Activated CD4-positive, alpha-beta memory T cell treated with anti-CD3 and anti-CD28 coated beads for 36 hours (primary cell): ENCODE measurements at regions not wholly inside any gene's neighbourhood (a gene's known extent, or its start where the extent isn't known, plus 50 kb on each side); places are given as distances from the start of the nearest gene placed in this dataset.

Source experiments
- CTCF ChIA-PET: fragments of 350-600 bp; sonication (Branson Sonifier 250); formaldehyde crosslinking; loops from one replicate; lab custom pipeline; 2021; ENCODE audit warnings: antibody characterized with exemption, inconsistent platforms; lab: Charles Lee
- POLR2A ChIA-PET: fragments of 350-600 bp; sonication (Branson Sonifier 250); formaldehyde crosslinking; loops from one replicate; lab custom pipeline; 2021; ENCODE audit warnings: antibody characterized with exemption; lab: Charles Lee
- DNase-seq: peaks from one replicate; pipeline ENCODE4 v3.0.0-alpha.2; 2020
- H3K27ac Mint-ChIP-seq: one replicate; pipeline ENCODE4 v1.8.0; 2021; ENCODE audit warnings: mixed read lengths
- H3K27me3 Mint-ChIP-seq: one replicate; pipeline ENCODE4 v1.8.0; 2021; ENCODE audit warnings: mixed read lengths
- H3K36me3 Mint-ChIP-seq: one replicate; pipeline ENCODE4 v1.8.0; 2021; ENCODE audit warnings: mixed read lengths
- H3K4me1 Mint-ChIP-seq: one replicate; pipeline ENCODE4 v1.8.0; 2021; ENCODE audit warnings: low read depth, mixed read lengths
- H3K4me3 Mint-ChIP-seq: one replicate; pipeline ENCODE4 v1.8.0; 2021; ENCODE audit warnings: mild to moderate bottlenecking, mixed read lengths
- H3K9me3 Mint-ChIP-seq: one replicate; pipeline ENCODE4 v1.8.0; 2021; ENCODE audit warnings: mixed read lengths
- intact Hi-C: fragments of 100-400 bp; cut with micrococcal nuclease; formaldehyde crosslinking; loops from one replicate; pipeline ENCODE4 v1.15.1; 2023

- no peaks in the 10 kb centered on the region for H3K9me3 Mint-ChIP-seq
- no peaks in the 10 kb centered on the region for H3K27me3 Mint-ChIP-seq
- POLR2A ChIA-PET = interaction anchor here (0.7 kb wide), 1 partner anchor 16 kb away, joined by 3 read pairs; no protein-coding TSS in a partner anchor
- no peak for DNase-seq
- peaks cover 2% of the 10 kb centered on the region for H3K4me1 Mint-ChIP-seq
- H3K4me3 Mint-ChIP-seq = no peak overlapping the region
- CTCF ChIA-PET = interaction anchor here (0.6 to 1.1 kb wide), 2 partner anchors 223 to 764 kb away, joined by 3 read pairs; no protein-coding TSS in a partner anchor
- no peak overlapping the region for H3K27ac Mint-ChIP-seq
- intact Hi-C loops = no loop called here
- no peaks in the 10 kb centered on the region for H3K36me3 Mint-ChIP-seq
Measured at GRCh38 chr10:8289186-8289924, 234.9 kb downstream of the GATA3 start.

- ChIA-PET CTCF (no interaction called here), POLR2A (no interaction called here)
- intact Hi-C loops = no loop called here
Measured at GRCh38 chr10:8294779-8295178, 240.3 kb downstream of the GATA3 start.

GRCh38 chr10:8295311-8295710 lies 240.8 kb downstream of the GATA3 start:
- CTCF ChIA-PET = no interaction called here
- H3K4me1 Mint-ChIP-seq = peaks cover 9% of the 10 kb centered on the region
- intact Hi-C loops = no loop called here
- DNase-seq = no peak
- no peak overlapping the region for H3K4me3 Mint-ChIP-seq
- H3K27ac Mint-ChIP-seq = no peak overlapping the region
- POLR2A ChIA-PET = no interaction called here
- H3K36me3 Mint-ChIP-seq = no peaks in the 10 kb centered on the region
- H3K9me3 Mint-ChIP-seq = no peaks in the 10 kb centered on the region
- H3K27me3 Mint-ChIP-seq = no peaks in the 10 kb centered on the region

More at GRCh38 chr10:8294779-8295178, 240.3 kb downstream of the GATA3 start:
- no peak overlapping the region for H3K27ac Mint-ChIP-seq
- H3K9me3 Mint-ChIP-seq = no peaks in the 10 kb centered on the region
- H3K27me3 Mint-ChIP-seq = no peaks in the 10 kb centered on the region
- H3K36me3 Mint-ChIP-seq = no peaks in the 10 kb centered on the region
- H3K4me1 Mint-ChIP-seq = peaks cover 9% of the 10 kb centered on the region
- DNase-seq = no peak
- H3K4me3 Mint-ChIP-seq = no peak overlapping the region

- ChIA-PET CTCF (no interaction called here), POLR2A (no interaction called here)
- no peaks in the 10 kb centered on the region for H3K9me3 Mint-ChIP-seq
Measured at GRCh38 chr10:8296090-8296733, 241.7 kb downstream of the GATA3 start.

GRCh38 chr10:8296734-8297101 lies 242.2 kb downstream of the GATA3 start:
- no peak for DNase-seq
- H3K9me3 Mint-ChIP-seq = no peaks in the 10 kb centered on the region
- H3K36me3 Mint-ChIP-seq = no peaks in the 10 kb centered on the region
- no peak overlapping the region for H3K27ac Mint-ChIP-seq
- no peak overlapping the region for H3K4me3 Mint-ChIP-seq
- ChIA-PET CTCF (no interaction called here), POLR2A (no interaction called here)
- intact Hi-C loops = no loop called here
- H3K4me1 Mint-ChIP-seq = peaks cover 9% of the 10 kb centered on the region
- H3K27me3 Mint-ChIP-seq = no peaks in the 10 kb centered on the region

More at GRCh38 chr10:8296090-8296733, 241.7 kb downstream of the GATA3 start:
- intact Hi-C loops = no loop called here
- Mint-ChIP-seq H3K36me3 (no peaks in the 10 kb centered on the region), H3K4me1 (peaks cover 9% of the 10 kb centered on the region), H3K27me3 (no peaks in the 10 kb centered on the region), H3K4me3 (no peak overlapping the region), H3K27ac (no peak overlapping the region)
- DNase-seq = no peak

GRCh38 chr10:8297107-8297506 lies 242.6 kb downstream of the GATA3 start:
- Mint-ChIP-seq H3K4me3 (no peak overlapping the region), H3K27me3 (no peaks in the 10 kb centered on the region), H3K36me3 (no peaks in the 10 kb centered on the region), H3K27ac (no peak overlapping the region), H3K9me3 (no peaks in the 10 kb centered on the region), H3K4me1 (peaks cover 9% of the 10 kb centered on the region)
- CTCF ChIA-PET = no interaction called here
- intact Hi-C loops = no loop called here
- POLR2A ChIA-PET = no interaction called here
- DNase-seq = no peak

- peaks cover 12% of the 10 kb centered on the region for H3K4me1 Mint-ChIP-seq
- CTCF ChIA-PET = no interaction called here
- POLR2A ChIA-PET = no interaction called here
- no peaks in the 10 kb centered on the region for H3K36me3 Mint-ChIP-seq
- H3K4me3 Mint-ChIP-seq = no peak overlapping the region
- no peak for DNase-seq
- no peaks in the 10 kb centered on the region for H3K9me3 Mint-ChIP-seq
- H3K27ac Mint-ChIP-seq = no peak overlapping the region
- intact Hi-C loops = no loop called here
- H3K27me3 Mint-ChIP-seq = peaks cover under 1% of the 10 kb centered on the region
Measured at GRCh38 chr10:8297959-8298358, 243.5 kb downstream of the GATA3 start.

GRCh38 chr10:8298896-8299570 lies 244.5 kb downstream of the GATA3 start:
- Mint-ChIP-seq H3K4me3 (no peak overlapping the region), H3K4me1 (peaks cover 13% of the 10 kb centered on the region), H3K36me3 (no peaks in the 10 kb centered on the region), H3K27ac (no peak overlapping the region), H3K9me3 (no peaks in the 10 kb centered on the region), H3K27me3 (peaks cover 2% of the 10 kb centered on the region)
- DNase-seq = no peak
- intact Hi-C loops = no loop called here
- ChIA-PET CTCF (no interaction called here), POLR2A (no interaction called here)

- Mint-ChIP-seq H3K36me3 (no peaks in the 10 kb centered on the region), H3K27me3 (peaks cover 2% of the 10 kb centered on the region), H3K4me1 (peaks cover 8% of the 10 kb centered on the region), H3K4me3 (no peak overlapping the region), H3K9me3 (no peaks in the 10 kb centered on the region), H3K27ac (no peak overlapping the region)
- intact Hi-C loops = no loop called here
- POLR2A ChIA-PET = no interaction called here
- CTCF ChIA-PET = no interaction called here
- no peak for DNase-seq
Measured at GRCh38 chr10:8300925-8301324, 246.4 kb downstream of the GATA3 start.

- H3K27me3 Mint-ChIP-seq = peaks cover 2% of the 10 kb centered on the region
- H3K4me3 Mint-ChIP-seq = no peak overlapping the region
- CTCF ChIA-PET = no interaction called here
- POLR2A ChIA-PET = no interaction called here
- no peak for DNase-seq
- no peaks in the 10 kb centered on the region for H3K36me3 Mint-ChIP-seq
- no peaks in the 10 kb centered on the region for H3K9me3 Mint-ChIP-seq
- intact Hi-C loops = no loop called here
- H3K27ac Mint-ChIP-seq = no peak overlapping the region
- H3K4me1 Mint-ChIP-seq = peaks cover 8% of the 10 kb centered on the region
Measured at GRCh38 chr10:8301333-8301732, 246.8 kb downstream of the GATA3 start.

- Mint-ChIP-seq H3K4me3 (no peak overlapping the region), H3K36me3 (no peaks in the 10 kb centered on the region), H3K4me1 (peaks cover 11% of the 10 kb centered on the region), H3K9me3 (no peaks in the 10 kb centered on the region), H3K27ac (no peak overlapping the region), H3K27me3 (peaks cover 2% of the 10 kb centered on the region)
- DNase-seq = no peak
- POLR2A ChIA-PET = no interaction called here
- CTCF ChIA-PET = no interaction called here
- intact Hi-C loops = no loop called here
Measured at GRCh38 chr10:8301831-8302230, 247.3 kb downstream of the GATA3 start.

GRCh38 chr10:8302565-8302964 lies 248.1 kb downstream of the GATA3 start:
- intact Hi-C loops = no loop called here
- ChIA-PET POLR2A (no interaction called here), CTCF (no interaction called here)
- no peak overlapping the region for H3K27ac Mint-ChIP-seq
- peaks cover 19% of the 10 kb centered on the region for H3K4me1 Mint-ChIP-seq
- no peaks in the 10 kb centered on the region for H3K9me3 Mint-ChIP-seq
- no peaks in the 10 kb centered on the region for H3K36me3 Mint-ChIP-seq
- H3K4me3 Mint-ChIP-seq = no peak overlapping the region
- no peak for DNase-seq
- H3K27me3 Mint-ChIP-seq = peaks cover 2% of the 10 kb centered on the region
